Bronchial epithelial cell (primary cell): ENCODE measurements at regions not wholly inside any gene's neighbourhood (a gene's known extent, or its start where the extent isn't known, plus 50 kb on each side); places are given as distances from the start of the nearest gene placed in this dataset.
"Not testable (repeated sequence)": the region's sequence is repeated elsewhere in the genome, so short reads cannot be mapped to it uniquely, and the experiment has no call there.

Experiments
- DNase-seq: peaks from one replicate; pipeline ENCODE4 v3.0.0-alpha.2; 2010; ENCODE audit warnings: low read depth
- FAIRE-seq: peaks from 2 replicates; lab custom pipeline; 2011; peaks lifted over from hg19 to GRCh38; lab: Jason Lieb, UNC
- H3K27me3 ChIP-seq: 2 replicates; pipeline ENCODE4 v1.5.1; 2011; ENCODE audit warnings: low read length; ENCODE audit not compliant: control insufficient read depth, insufficient read depth
- H3K36me3 ChIP-seq: 2 replicates; pipeline ENCODE4 v1.5.1; 2011; ENCODE audit warnings: low read length; ENCODE audit not compliant: control insufficient read depth, insufficient read depth
- H3K4me3 ChIP-seq: 2 replicates; pipeline ENCODE4 v1.5.1; 2011; ENCODE audit warnings: mild to moderate bottlenecking, low read depth, low read length, control low read depth
- TF ChIP-seq, protein P1 (sequence below): IDR thresholded peaks from 2 replicates; pipeline ENCODE4 v1.5.1; 2011; ENCODE audit warnings: mild to moderate bottlenecking, moderate library complexity, low read length, control low read depth, inconsistent platforms; ENCODE audit not compliant: insufficient read depth, severe bottlenecking

DNA sequence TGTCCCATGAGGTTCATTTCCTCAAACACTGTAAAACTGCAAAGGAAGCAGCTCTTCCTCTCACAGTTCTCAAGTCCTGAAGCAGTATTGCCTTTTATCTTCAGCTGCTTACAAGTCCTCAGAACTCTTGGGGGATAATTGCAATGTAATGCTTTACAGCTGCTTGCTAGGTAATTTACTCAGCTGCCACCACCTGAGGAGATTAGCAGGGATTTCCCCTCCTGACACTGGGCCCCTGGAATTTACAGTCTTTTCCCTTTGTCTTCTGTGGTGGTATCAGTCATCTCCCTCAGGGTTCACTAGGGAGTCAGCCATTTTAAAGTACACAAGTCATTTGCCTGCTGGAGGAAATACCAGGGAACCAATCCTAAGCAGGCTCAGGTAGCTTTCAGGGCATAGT lies 754.3 kb upstream of the GRAMD2B start:
- FAIRE-seq: no peak
- TF ChIP-seq, protein P1, sequence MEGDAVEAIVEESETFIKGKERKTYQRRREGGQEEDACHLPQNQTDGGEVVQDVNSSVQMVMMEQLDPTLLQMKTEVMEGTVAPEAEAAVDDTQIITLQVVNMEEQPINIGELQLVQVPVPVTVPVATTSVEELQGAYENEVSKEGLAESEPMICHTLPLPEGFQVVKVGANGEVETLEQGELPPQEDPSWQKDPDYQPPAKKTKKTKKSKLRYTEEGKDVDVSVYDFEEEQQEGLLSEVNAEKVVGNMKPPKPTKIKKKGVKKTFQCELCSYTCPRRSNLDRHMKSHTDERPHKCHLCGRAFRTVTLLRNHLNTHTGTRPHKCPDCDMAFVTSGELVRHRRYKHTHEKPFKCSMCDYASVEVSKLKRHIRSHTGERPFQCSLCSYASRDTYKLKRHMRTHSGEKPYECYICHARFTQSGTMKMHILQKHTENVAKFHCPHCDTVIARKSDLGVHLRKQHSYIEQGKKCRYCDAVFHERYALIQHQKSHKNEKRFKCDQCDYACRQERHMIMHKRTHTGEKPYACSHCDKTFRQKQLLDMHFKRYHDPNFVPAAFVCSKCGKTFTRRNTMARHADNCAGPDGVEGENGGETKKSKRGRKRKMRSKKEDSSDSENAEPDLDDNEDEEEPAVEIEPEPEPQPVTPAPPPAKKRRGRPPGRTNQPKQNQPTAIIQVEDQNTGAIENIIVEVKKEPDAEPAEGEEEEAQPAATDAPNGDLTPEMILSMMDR: no peak
- DNase-seq: peak; percentile 92
- Histone ChIP-seq H3K4me3 (no peak overlapping the region), H3K27me3 (no peaks in the 10 kb centered on the region), H3K36me3 (no peaks in the 10 kb centered on the region)

DNA sequence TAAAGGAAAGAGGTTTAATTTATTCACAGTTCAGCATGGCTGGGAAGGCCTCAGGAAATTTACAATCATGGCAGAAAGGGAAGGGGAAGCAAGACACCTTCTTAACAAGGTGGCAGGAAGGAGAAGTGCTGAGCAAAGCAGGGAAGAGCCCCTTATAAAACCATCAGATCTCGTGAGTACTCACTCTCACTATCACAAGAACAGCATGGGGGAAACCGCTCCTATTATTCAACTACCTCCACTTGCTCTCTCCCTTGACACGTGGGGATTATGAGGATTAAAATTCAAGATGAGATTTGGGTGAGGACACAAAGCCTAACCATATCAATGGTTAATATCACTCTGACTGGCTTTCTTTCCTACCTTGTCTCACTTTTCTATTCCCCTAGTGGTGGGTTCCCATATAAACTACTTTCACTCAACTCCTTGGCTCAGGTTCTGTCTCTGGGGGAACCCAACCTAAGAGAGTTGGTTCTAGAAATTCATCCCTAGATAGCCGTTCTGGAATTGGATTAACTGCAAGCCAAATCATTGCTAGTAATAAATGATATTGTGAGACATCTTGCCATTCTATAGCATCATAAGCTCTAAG lies 749.8 kb upstream of the GRAMD2B start:
- H3K27me3 ChIP-seq: no peaks in the 10 kb centered on the region
- no peak overlapping the region for H3K4me3 ChIP-seq
- DNase-seq (no peak), FAIRE-seq (no peak)
- no peaks in the 10 kb centered on the region for H3K36me3 ChIP-seq
- TF ChIP-seq, protein P1: no peak

DNA sequence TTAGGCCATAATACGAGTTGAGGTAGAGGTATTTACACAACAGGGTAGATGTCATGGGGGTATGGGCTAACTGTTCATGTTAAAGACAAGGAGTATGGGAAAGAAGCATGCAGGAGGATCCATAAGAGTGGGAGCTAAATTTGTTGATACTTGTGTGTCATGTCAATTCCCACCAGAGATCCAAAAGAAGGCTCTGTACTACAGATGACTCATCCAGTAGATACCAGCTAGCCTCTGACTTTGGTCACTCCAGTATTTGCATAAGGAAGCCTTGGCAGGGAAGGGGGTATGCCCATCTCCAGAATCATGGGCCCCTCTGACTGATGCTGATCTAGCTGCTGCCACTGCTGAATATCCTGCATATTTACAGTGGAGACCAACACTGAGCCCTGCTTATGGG lies 743.7 kb upstream of the GRAMD2B start:
- Histone ChIP-seq H3K36me3 (no peaks in the 10 kb centered on the region), H3K4me3 (no peak overlapping the region), H3K27me3 (no peaks in the 10 kb centered on the region)
- TF ChIP-seq, protein P1: no peak
- DNase-seq: no peak
- FAIRE-seq: no peak

DNA sequence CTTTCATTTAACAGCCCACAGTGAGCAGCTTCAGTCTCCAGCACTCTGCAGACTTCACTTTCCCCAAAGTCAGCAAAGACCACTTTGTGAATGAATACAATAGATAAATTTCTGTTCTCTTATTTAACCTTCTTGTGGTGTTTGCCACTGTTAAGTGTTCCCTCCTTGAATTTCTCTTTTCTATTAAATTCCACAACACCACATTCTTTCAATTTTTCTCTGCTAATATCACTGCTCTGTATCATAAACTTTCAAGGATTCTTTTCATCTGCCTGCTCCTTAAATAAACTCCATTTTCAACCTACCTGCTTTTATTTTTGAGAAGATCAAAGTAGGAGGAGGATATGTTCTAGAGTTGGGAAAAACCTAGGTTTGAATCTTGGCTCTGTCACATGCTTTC lies 739.5 kb upstream of the GRAMD2B start:
- Histone ChIP-seq H3K27me3 (no peaks in the 10 kb centered on the region), H3K36me3 (no peaks in the 10 kb centered on the region), H3K4me3 (no peak overlapping the region)
- TF ChIP-seq, protein P1: no peak
- no peak for DNase-seq
- no peak for FAIRE-seq

DNA sequence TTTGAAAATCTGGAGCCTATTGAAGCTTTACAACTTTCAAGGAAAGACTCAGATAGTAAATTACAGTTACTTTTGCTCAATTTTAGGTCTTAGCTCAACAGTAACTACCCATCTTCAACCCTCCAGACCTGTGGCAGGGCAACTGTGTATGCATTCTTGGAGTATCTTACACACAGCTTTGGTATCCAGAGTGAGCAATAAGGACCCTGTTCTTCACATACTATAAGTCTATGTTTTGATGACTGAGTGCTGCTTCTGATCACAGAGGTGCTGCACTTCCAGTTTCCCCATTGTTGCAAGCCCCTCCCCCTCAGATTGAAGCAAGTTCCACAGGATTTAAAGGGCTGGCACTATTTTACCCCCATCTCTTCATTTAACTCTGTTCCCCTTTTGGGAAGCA lies 737.4 kb upstream of the GRAMD2B start:
- TF ChIP-seq, protein P1: no peak
- H3K27me3 ChIP-seq: no peaks in the 10 kb centered on the region
- DNase-seq: peak; percentile 32
- no peak overlapping the region for H3K4me3 ChIP-seq
- no peak for FAIRE-seq
- no peaks in the 10 kb centered on the region for H3K36me3 ChIP-seq

DNA sequence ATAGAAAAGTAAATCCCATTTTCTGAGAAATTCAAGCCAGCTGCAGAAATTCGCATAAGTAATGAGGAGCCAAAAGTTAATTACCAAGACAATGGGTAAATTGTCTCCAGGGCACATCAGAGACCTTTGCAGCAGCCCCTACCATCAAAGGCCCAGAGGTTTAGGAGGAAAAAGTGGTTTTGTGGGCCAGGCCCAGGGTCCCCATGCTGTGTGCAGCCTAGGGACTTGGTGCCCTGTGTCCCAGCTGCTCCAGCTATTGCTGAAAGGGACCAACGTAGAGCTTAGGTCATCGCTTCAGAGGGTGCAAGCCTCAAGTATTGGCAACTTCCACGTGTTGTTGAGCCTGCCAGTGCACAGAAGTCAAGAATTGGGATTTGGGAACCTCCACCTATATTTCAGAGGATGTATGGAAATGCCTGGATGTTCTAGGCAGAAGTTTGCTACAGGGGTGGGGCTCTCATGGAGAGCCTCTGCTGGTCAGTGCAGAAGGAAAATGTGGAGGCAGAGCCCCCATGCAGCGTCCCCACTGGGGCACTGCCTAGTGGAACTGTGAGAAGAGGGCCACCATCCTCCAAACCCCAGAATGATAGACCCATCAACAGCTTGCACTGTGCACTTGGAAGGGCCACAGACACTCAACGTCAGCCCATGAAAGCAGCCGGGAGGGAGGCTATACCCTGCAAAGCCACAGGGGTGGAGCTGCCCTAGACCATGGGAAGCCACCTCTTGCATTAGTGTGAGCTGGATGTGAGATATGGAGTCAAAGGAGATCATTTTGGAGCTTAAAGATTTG lies 731.3 kb upstream of the GRAMD2B start:
- FAIRE-seq, H3K27me3 ChIP-seq, DNase-seq, H3K36me3 ChIP-seq, H3K4me3 ChIP-seq: not testable (repeated sequence)
